HCT116 (cell line): ENCODE measurements at regions not wholly inside any gene's neighbourhood (a gene's known extent, or its start where the extent isn't known, plus 50 kb on each side); places are given as distances from the start of the nearest gene placed in this dataset.

Source experiments
- ATAC-seq: fragments of 200-7000 bp; cut with Tn5 transposase; 2 replicates; pipeline ENCODE4 v1.9.1; 2020; ENCODE audit warnings: mild to moderate bottlenecking, moderate library complexity
- BruUV-seq: library from RNA; stranded (reverse); fragments of 400-500 nt; replicated peaks from 2 replicates; lab custom pipeline; 2021; lab: Mats Ljungman, UMichigan
- CTCF ChIA-PET: fragments of 300-600 bp; sonication (Branson Sonifier 250); formaldehyde crosslinking; loops from one replicate; lab custom pipeline; 2021; ENCODE audit warnings: antibody characterized with exemption; lab: Charles Lee
- POLR2A ChIA-PET: fragments of 300-600, 350-600 bp; sonication (Branson Sonifier 250); formaldehyde crosslinking; loops from one replicate; lab custom pipeline; 2021; ENCODE audit warnings: antibody characterized with exemption; lab: Charles Lee
- RAD21 ChIA-PET, 2 experiments: fragments of 300-600 bp; sonication (Branson Sonifier 250); formaldehyde crosslinking; loops; one replicate each; lab custom pipeline; 2023; ENCODE audit warnings: low total read pairs in 2 of 2; ENCODE audit not compliant: uncharacterized antibody in 2 of 2, unreplicated experiment in 2 of 2, low non-redundant PET in 1 of 2; lab: Charles Lee
- DNase-seq: peaks from one replicate; pipeline ENCODE4 v3.0.0-alpha.2; 2010; ENCODE audit warnings: low read depth, low spot score
- H2AFZ ChIP-seq: fragments of 200-600 bp; shearing (Covaris generic), sonication (generic); 2 replicates; pipeline ENCODE4 v1.6.1; 2017; ENCODE audit warnings: low read depth, mixed run types, mixed read lengths, antibody characterized with exemption, low read length; ENCODE audit not compliant: poor library complexity, severe bottlenecking
- H3K27ac ChIP-seq: 2 replicates; pipeline ENCODE4 v1.5.1; 2012; ENCODE audit warnings: low read depth, low read length
- H3K27me3 ChIP-seq: fragments of 200-600 bp; sonication (generic); 2 replicates; pipeline ENCODE4 v1.6.1; 2016; ENCODE audit warnings: mixed run types, low read length, mixed read lengths; ENCODE audit not compliant: insufficient read depth
- H3K36me3 ChIP-seq, 2 experiments: fragments of 200-500 bp in 1 of 2; fragments of 200-600 bp in 1 of 2; sonication (Bioruptor generic) in 1 of 2; sonication (generic) in 1 of 2; 2 replicates each; pipeline versions ENCODE4 v1.5.1 to v1.6.1; 2014 to 2016; ENCODE audit warnings: low read length in 2 of 2, inconsistent platforms in 1 of 2, mixed read lengths in 1 of 2, mixed run types in 1 of 2; ENCODE audit not compliant: insufficient read depth in 2 of 2, control insufficient read depth in 1 of 2
- H3K4me1 ChIP-seq, 2 experiments: fragments of 200-600 bp in 1 of 2; sonication (generic) in 1 of 2; 2 replicates each; pipeline versions ENCODE4 v1.5.1 to v1.6.1; 2012 to 2017; ENCODE audit warnings: low read length in 2 of 2, inconsistent platforms in 1 of 2, mild to moderate bottlenecking in 1 of 2, mixed read lengths in 1 of 2, mixed run types in 1 of 2, moderate library complexity in 1 of 2; ENCODE audit not compliant: insufficient read depth in 2 of 2, control insufficient read depth in 1 of 2
- H3K4me2 ChIP-seq: fragments of 200-600 bp; sonication (generic); 2 replicates; pipeline ENCODE4 v1.6.1; 2017; ENCODE audit warnings: mixed run types, low read length, mixed read lengths
- H3K4me3 ChIP-seq, 2 experiments: fragments of 200-600 bp in 1 of 2; sonication (generic) in 1 of 2; replicated peaks in 1 of 2; 2 replicates each; pipeline ENCODE4 v1.5.1; 2011 to 2016; ENCODE audit warnings: low read length in 2 of 2, control low read depth in 1 of 2, low read depth in 1 of 2, mild to moderate bottlenecking in 1 of 2, mixed read lengths in 1 of 2, mixed run types in 1 of 2
- H3K79me2 ChIP-seq: fragments of 200-600 bp; sonication (generic); 2 replicates; pipeline ENCODE4 v1.6.1; 2017; ENCODE audit warnings: mild to moderate bottlenecking, mixed run types, low read length, moderate library complexity, mixed read lengths; ENCODE audit not compliant: insufficient read depth
- H3K9ac ChIP-seq: fragments of 200-600 bp; sonication (generic); 2 replicates; pipeline ENCODE4 v1.6.1; 2016; ENCODE audit warnings: low read length, mixed read lengths
- H3K9me2 ChIP-seq: fragments of 200-600 bp; sonication (generic), shearing (Covaris generic); 2 replicates; pipeline ENCODE4 v1.6.1; 2017; ENCODE audit warnings: mixed run types, mild to moderate bottlenecking, moderate library complexity; ENCODE audit not compliant: insufficient read depth
- H3K9me3 ChIP-seq, 2 experiments: fragments of 200-500 bp in 1 of 2; fragments of 200-600 bp in 1 of 2; sonication (Bioruptor generic) in 1 of 2; sonication (generic) in 1 of 2; 2 replicates each; pipeline ENCODE4 v1.6.1; 2014 to 2017; ENCODE audit warnings: low read length in 2 of 2, mixed read lengths in 2 of 2, inconsistent platforms in 1 of 2, low read depth in 1 of 2, mild to moderate bottlenecking in 1 of 2, mixed run types in 1 of 2, moderate library complexity in 1 of 2; ENCODE audit not compliant: control insufficient read depth in 1 of 2, insufficient read depth in 1 of 2
- H4K20me1 ChIP-seq: fragments of 200-600 bp; sonication (generic), shearing (Covaris generic); 2 replicates; pipeline ENCODE4 v1.6.1; 2017; ENCODE audit warnings: mixed run types, mild to moderate bottlenecking, moderate library complexity; ENCODE audit not compliant: insufficient read depth
- CBX3 ChIP-seq: IDR thresholded peaks from 2 replicates; pipeline ENCODE4 v1.6.1; 2012; ENCODE audit warnings: low read depth
- CTCF ChIP-seq, 3 experiments: fragments of 200-600 bp in 1 of 3; sonication (generic) in 1 of 3; IDR thresholded peaks in 2 of 3; conservative IDR thresholded peaks in 1 of 3; 2 replicates each; pipeline ENCODE4 v1.5.1; 2012 to 2017; ENCODE audit warnings: low read depth in 2 of 3, low read length in 2 of 3, antibody characterized with exemption in 1 of 3, borderline replicate concordance in 1 of 3, control low read depth in 1 of 3, mild to moderate bottlenecking in 1 of 3, mixed read lengths in 1 of 3, mixed run types in 1 of 3, moderate library complexity in 1 of 3; ENCODE audit not compliant: insufficient read depth in 1 of 3
- MAX ChIP-seq: IDR thresholded peaks from 2 replicates; pipeline ENCODE4 v1.6.1; 2012
- POLR2A ChIP-seq: IDR thresholded peaks from 2 replicates; pipeline ENCODE4 v1.7.0; 2011; ENCODE audit warnings: borderline replicate concordance; ENCODE audit not compliant: insufficient read depth, insufficient read length; ENCODE audit errors: extremely low read depth
- SIN3A ChIP-seq: IDR thresholded peaks from 2 replicates; pipeline ENCODE4 v1.6.1; 2012; ENCODE audit warnings: low read depth
- SRF ChIP-seq: IDR thresholded peaks from 2 replicates; pipeline ENCODE4 v1.6.1; 2012; ENCODE audit warnings: low read depth
- TCF7L2 ChIP-seq: IDR thresholded peaks from 2 replicates; pipeline ENCODE4 v1.7.0; 2011; ENCODE audit warnings: borderline replicate concordance, inconsistent platforms; ENCODE audit not compliant: insufficient read depth, insufficient read length; ENCODE audit errors: extremely low read depth
- ZBTB33 ChIP-seq: IDR thresholded peaks from 2 replicates; pipeline ENCODE4 v1.6.1; 2011; ENCODE audit warnings: mild to moderate bottlenecking, low read length, moderate library complexity; ENCODE audit not compliant: insufficient replicate concordance; ENCODE audit errors: extremely low read depth
- ZFX ChIP-seq: fragments of 450-650 bp; IDR thresholded peaks from 2 replicates; pipeline ENCODE4 v1.6.1; 2017
- intact Hi-C: fragments of 100-400 bp; cut with micrococcal nuclease; formaldehyde crosslinking; loops from 2 replicates; pipeline ENCODE4 v1.10.0; 2022

- Histone ChIP-seq H3K4me3 (no peak overlapping the region), H3K79me2 (no peaks in the 10 kb centered on the region), H3K4me2 (no peak overlapping the region), H2AFZ (no peak overlapping the region), H3K4me1 (peaks cover 5 to 13% of the 10 kb centered on the region in 2 experiments; a peak in 3 of 4 replicates), H4K20me1 (no peaks in the 10 kb centered on the region), H3K9me3 (peaks cover 2 to 3% of the 10 kb centered on the region in 2 experiments; a peak in 2 of 4 replicates), H3K9me2 (no peaks in the 10 kb centered on the region), H3K9ac (no peak overlapping the region), H3K27ac (no peak overlapping the region), H3K36me3 (no peaks in the 10 kb centered on the region), H3K27me3 (no peaks in the 10 kb centered on the region)
- RAD21 ChIA-PET: no interaction called here
- ATAC-seq (no peak), DNase-seq (no peak)
- TF ChIP-seq TCF7L2 (no peak), POLR2A (no peak), MAX (no peak), ZBTB33 (no peak), CTCF (IDR thresholded peaks at IDR 0.05 in 2 of 3, conservative IDR thresholded peaks at IDR 0.05 in 1 of 3; ENCODE audit: borderline replicate concordance in 1 of 3, insufficient read depth in 1 of 3, low read depth in 2 of 3, low read length in 2 of 3) (no peak), CBX3 (no peak), SIN3A (no peak), SRF (no peak), ZFX (no peak)
- CTCF ChIA-PET: no interaction called here
- intact Hi-C loops: no loop called here
- POLR2A ChIA-PET: no interaction called here
- BruUV-seq: no TSS peak
Measured at GRCh38 chr3:16086690-16087089, 87.8 kb upstream of the GALNT15 start.
